HG02870 (cell line): ENCODE measurements at regions not wholly inside any gene's neighbourhood (a gene's known extent, or its start where the extent isn't known, plus 50 kb on each side); places are given as distances from the start of the nearest gene placed in this dataset.

Experiments used
- ATAC-seq: cut with Tn5 transposase; IDR thresholded peaks from one replicate; pipeline ENCODE4 v1.9.1; 2021; ENCODE audit warnings: mild to moderate bottlenecking, moderate library complexity; ENCODE audit not compliant: unreplicated experiment

- ATAC-seq: no peak
These were observed 1276.1 kb downstream of the PCDH7 start for GRCh38 chr4:31995943-31996901.

GRCh38 chr4:31998807-31999206 is 1278.6 kb downstream of the PCDH7 start:
- no peak for ATAC-seq

DNA sequence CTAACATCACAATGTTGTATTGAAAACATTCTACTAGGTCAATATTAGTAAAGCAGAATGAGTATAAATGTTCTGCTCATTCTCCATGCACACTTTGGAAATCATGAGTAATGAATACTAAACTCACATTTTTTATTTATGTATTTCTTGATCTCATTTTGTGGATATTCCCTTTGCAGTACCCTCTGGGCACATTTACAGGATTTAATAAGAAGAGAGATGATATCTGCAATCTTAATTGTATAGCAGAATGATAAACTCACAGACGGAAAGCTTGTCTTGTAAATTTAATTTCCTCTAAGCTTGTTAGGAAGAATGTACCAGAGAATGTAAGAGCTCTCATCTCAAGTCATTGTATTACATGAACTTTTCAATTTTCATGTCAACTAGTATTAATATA is 1279.7 kb downstream of the PCDH7 start:
- no peak for ATAC-seq

- ATAC-seq: no peak
These were observed 1280.8 kb downstream of the PCDH7 start for GRCh38 chr4:32000846-32001488.

DNA sequence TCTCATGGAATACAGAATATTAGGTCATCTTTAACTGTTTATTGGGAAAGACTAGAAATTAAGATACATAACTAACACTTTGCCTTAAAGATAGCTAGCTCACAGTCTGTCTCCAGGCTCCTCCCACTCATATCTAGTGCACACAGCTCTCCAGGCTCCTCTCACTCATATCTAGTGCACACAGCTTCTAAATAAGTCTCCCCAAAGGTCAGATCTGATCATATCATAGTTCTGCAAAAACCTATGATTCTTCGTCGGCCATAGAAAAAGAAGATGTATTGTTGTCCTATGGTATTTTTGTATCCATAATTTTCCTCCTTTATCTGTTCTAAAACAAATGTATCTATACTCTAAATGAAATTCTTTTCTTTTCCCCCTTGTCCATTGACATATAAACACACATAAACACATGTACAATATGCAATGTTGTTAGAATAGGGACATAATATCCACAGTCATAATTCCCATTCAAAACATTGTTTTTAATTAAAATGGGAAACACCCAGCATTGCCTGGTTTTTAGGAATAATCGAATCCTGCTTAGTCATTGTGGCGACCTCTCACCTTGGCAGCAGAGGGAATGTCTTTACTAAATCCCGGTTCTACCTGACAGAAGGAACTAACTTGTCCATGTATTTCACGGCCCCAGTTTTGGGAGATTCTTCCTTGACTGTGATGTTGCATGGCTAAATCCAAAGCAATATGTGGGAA is 1282.0 kb downstream of the PCDH7 start:
- no peak for ATAC-seq

- no peak for ATAC-seq
These were observed 1283.4 kb downstream of the PCDH7 start for GRCh38 chr4:32003548-32003947.

GRCh38 chr4:32010221-32010620 is 1290.1 kb downstream of the PCDH7 start:
- no peak for ATAC-seq

DNA sequence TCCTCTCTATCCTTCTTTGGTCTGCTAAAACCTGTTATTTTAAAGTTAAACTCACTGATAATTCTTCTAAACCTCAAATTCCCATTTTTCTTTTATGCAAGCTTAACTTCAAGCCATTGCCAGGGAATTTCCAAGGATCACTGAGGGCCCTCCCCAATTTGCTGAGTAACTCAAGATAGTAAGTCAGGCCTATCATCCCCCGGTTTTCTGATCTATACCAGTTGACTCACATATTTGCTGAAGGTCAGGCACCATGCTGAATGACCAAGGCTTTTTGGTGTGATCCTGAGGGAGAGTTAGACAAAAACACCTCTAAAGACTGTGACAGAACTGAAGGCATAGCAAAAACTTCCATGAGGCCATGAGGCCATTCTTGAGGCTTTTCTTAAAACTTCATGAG is 1301.9 kb downstream of the PCDH7 start:
- ATAC-seq: no peak

- ATAC-seq: no peak
These were observed 1305.8 kb downstream of the PCDH7 start for GRCh38 chr4:32025851-32026459.

DNA sequence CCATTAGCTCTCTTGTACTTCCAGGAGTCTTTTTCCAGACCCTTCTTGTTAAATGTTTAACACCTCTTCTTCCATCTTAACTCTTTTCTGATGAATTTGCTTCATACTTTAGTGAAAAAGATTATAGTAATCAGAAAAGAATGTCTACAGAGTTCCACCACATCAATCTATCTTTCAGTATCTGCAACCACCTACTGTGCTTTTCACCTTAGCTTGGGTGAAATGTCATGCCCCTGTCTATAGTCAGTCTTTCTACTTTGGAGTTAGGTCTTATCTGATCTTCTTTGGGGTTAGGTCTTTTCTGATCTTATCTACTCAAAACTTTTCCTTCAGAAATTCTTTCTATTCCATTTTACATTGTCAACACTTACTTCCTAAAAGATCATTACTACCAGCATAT is 1310.2 kb downstream of the PCDH7 start:
- no peak for ATAC-seq

GRCh38 chr4:32031026-32031425 is 1310.9 kb downstream of the PCDH7 start:
- no peak for ATAC-seq

DNA sequence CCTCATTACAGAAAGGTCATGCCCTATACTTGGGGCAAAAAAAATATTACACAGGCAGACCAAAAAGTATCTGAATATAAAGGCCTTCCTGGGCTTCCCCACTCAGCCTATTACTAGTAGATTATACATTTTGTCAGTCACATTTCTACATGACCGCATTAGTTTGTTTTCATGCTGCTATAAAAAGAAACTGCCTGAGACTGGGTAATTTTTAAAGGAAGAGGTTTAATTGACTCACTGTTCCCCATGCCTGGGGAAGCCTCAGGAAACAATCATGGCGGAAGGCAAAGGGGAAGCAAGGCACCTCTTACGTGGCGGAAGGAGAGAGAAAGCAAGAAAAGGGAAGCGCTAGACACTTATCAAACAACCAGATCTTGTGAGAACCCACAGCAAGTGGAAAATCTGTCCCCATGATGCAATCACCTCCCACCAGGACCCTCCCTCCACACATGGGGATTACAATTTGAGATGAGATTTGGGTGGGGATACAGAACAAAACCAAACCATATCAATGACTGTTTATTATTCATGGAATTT is 1312.0 kb downstream of the PCDH7 start:
- no peak for ATAC-seq

DNA sequence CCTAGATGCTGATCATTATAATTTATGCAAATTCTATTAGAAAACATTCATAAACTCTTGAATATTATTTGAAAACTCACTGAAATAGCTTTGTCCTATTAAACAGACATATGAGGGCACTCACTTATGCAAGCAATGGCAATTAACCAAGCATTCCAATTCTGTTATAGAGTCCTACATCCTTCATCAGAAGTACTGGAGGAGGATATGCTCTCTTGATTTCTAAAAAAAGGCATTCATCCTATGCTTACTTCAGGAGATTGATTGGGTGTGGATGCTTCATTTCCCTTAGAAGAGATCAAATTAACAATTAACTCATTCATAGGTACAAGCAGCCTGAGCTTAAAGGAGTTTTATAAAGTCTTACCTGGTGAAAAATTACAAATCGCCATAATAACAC is 1317.2 kb downstream of the PCDH7 start:
- ATAC-seq: no peak

DNA sequence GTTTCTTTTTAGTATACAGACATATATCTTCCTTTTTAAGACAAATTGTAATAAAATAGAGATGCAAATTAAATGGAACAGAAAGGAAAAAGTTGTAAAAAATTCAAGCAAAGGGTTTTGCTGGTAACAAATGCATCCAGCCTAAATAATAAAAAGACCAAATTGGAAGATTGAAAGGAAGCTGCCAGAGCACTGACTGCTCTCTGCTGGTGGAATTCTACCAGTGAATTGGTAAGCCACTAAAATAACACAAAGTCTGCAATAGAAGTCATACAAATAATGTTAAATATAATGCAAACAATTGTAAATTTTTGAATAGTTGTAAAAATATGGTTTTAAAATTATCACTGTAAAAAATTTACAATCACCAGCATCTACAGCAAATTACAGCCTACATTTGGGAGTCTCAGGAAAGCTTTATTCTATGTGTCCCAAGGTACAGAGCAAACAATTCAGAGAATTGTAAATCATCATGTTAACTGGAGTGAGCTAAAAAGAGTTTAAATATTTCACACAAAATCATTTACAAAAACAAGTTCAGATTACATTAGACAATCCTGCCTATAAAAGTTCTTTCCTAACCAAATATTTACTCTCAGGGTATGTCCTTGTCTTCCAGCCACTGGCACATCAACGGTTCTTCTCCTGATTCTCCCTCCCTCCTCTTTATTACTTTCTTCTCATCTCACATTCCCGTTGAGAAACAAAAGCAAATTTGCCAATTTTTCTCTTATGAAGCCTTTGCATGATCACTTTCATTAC is 1322.5 kb downstream of the PCDH7 start:
- ATAC-seq: no peak

DNA sequence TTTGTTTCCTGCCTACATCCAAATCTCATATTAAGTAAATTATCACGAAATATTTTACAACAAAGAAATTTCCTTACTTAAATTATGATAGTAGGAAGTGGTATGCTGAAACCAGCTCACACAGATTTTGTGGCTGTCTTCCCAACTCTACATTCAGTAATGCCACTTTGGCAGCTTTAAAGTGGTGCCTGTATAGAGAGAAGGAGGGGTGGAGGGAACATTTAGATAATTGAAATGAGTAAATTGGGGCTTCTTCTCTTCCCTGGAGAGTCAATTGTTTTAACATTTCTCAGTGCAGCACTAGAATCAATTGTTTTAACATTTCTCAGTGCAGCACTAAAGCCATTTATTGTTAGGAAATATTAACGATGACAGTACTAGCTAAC is 1323.1 kb downstream of the PCDH7 start:
- ATAC-seq: no peak

DNA sequence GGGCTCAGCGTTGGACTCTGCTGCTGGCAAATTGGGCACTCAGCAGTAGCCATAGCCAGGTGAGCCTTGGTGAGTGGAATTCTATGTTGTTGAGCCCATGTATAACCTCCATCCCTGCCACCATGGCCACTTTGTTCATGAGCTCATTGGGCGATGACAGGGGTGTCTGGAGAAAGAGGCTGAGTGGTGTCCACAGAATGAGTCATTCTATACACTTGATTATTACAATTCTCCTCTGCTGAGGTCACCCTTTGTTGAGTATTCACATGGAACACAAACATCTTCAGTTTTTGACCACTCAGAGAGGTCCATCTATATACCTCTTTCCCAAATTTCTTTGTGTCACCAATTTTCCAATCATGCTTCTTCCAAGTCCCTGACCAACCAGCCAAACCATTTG is 1341.7 kb downstream of the PCDH7 start:
- no peak for ATAC-seq

DNA sequence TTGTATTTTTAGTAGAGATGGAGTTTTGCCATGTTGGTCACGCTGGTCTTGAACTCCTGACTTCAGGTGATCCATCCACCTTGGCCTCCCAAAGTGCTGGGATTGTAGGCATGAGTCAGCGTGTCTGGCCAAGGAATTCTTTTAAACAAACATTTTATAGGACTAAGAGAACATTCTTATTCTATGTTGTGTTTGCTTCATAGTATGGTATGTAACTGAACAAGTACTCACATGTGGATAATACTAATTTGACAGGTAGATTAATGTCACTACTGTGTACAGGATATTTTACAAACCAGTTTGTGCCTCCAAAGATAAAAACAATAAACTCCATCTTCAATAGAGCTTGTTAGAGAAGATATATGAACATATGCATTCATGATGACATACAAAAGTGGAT is 1353.4 kb downstream of the PCDH7 start:
- ATAC-seq: no peak

- ATAC-seq: no peak
These were observed 1367.0 kb downstream of the PCDH7 start for GRCh38 chr4:32087211-32087610.

DNA sequence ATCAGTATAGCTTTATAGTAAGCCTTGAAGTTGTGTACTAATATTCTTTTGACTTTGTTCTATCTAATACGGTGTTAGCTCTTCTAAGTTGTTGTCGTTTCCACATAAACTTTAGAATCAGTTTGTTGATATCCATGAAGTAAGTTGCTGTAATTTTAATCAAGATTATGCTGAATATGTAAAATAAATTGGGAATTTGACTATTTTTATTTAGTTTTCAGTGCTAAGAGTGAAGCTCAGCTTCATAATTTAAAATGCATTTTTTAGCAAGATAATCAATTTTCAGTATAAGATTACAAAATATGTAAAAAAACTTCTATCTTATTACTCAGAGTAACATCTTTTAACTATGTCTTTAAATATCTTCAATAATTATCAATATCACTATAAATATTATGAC is 1374.8 kb downstream of the PCDH7 start:
- no peak for ATAC-seq

- no peak for ATAC-seq
These were observed 1382.7 kb downstream of the PCDH7 start for GRCh38 chr4:32102896-32103295.
